HEK293 (cell line): ENCODE measurements at regions not wholly inside any gene's neighbourhood (a gene's known extent, or its start where the extent isn't known, plus 50 kb on each side); places are given as distances from the start of the nearest gene placed in this dataset.

Experiments
- BCL11A ChIP-seq: fragments of 450-650 bp; formaldehyde crosslinking; IDR thresholded peaks from 2 replicates; pipeline ENCODE4 v1.5.1; 2016; ENCODE audit warnings: low read depth, missing biosample characterization, missing genetic modification characterization
- FEZF1 ChIP-seq: fragments of 450-650 bp; formaldehyde crosslinking; IDR thresholded peaks from 2 replicates; pipeline ENCODE4 v1.5.1; 2016; ENCODE audit warnings: missing biosample characterization, missing genetic modification characterization
- PRDM10 ChIP-seq: fragments of 450-650 bp; formaldehyde crosslinking; IDR thresholded peaks from 2 replicates; pipeline ENCODE4 v1.5.1; 2016; ENCODE audit warnings: missing biosample characterization, missing genetic modification characterization
- REST ChIP-seq: fragments of 450-650 bp; formaldehyde crosslinking; IDR thresholded peaks from 2 replicates; pipeline ENCODE4 v1.5.1; 2016; ENCODE audit warnings: missing biosample characterization, missing genetic modification characterization
- SALL2 ChIP-seq: fragments of 450-650 bp; formaldehyde crosslinking; IDR thresholded peaks from 2 replicates; pipeline ENCODE4 v1.5.0; 2017; ENCODE audit warnings: missing biosample characterization, mild to moderate bottlenecking, missing genetic modification characterization, borderline replicate concordance
- ZBTB17 ChIP-seq: fragments of 450-650 bp; formaldehyde crosslinking; IDR thresholded peaks from 2 replicates; pipeline ENCODE4 v1.5.1; 2016; ENCODE audit warnings: missing biosample characterization, missing genetic modification characterization
- ZBTB8A ChIP-seq: fragments of 450-650 bp; formaldehyde crosslinking; IDR thresholded peaks from 2 replicates; pipeline ENCODE4 v1.5.1; 2016; ENCODE audit warnings: missing biosample characterization, missing genetic modification characterization
- ZNF302 ChIP-seq: fragments of 450-650 bp; formaldehyde crosslinking; IDR thresholded peaks from 2 replicates; pipeline ENCODE4 v1.5.1; 2016; ENCODE audit warnings: missing biosample characterization, missing genetic modification characterization, low read depth
- ZNF529 ChIP-seq: fragments of 450-650 bp; formaldehyde crosslinking; IDR thresholded peaks from 2 replicates; pipeline ENCODE4 v1.5.1; 2017; ENCODE audit warnings: missing genetic modification characterization, missing biosample characterization; ENCODE audit not compliant: insufficient replicate concordance
- ZSCAN4 ChIP-seq: fragments of 450-650 bp; formaldehyde crosslinking; IDR thresholded peaks from 2 replicates; pipeline ENCODE4 v1.5.1; 2017; ENCODE audit warnings: missing biosample characterization, missing genetic modification characterization
- TF ChIP-seq, protein P1 (sequence below): fragments of 450-650 bp; formaldehyde crosslinking; IDR thresholded peaks from 2 replicates; pipeline ENCODE4 v1.5.1; 2016; ENCODE audit warnings: missing biosample characterization, missing genetic modification characterization
- TF ChIP-seq, protein P2 (sequence below): sonication (generic); formaldehyde crosslinking; IDR thresholded peaks from 2 replicates; pipeline ENCODE4 v1.8.1; 2022; ENCODE audit warnings: mild to moderate bottlenecking, moderate library complexity, missing genetic modification reagents

DNA sequence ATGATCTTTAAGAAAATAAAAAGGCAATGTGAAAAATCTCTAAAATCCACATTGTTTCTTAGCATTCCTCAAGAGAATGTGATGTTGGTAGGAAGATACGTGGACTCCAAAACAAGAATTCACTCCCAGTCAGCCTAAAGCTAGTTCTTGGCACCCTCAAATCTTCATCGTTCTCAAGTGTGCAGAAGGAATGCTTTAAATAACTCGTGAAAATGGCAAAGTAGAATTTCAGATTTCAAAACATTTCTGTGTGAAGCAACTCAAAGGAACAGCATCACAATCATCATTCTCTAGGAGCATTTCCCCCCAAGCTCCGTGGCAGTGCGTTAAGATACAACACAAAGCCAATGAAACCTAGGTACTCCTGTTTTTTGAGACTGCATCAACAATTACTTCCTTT lies 185.1 kb upstream of the DMAC1 start:
- TF ChIP-seq REST (tag by site-specific recombination) (no peak), ZBTB17 (tag by site-specific recombination) (no peak), ZNF529 (tag by site-specific recombination) (no peak), SALL2 (no peak), BCL11A (tag by site-specific recombination) (no peak), ZSCAN4 (tag by site-specific recombination) (no peak), ZNF302 (tag by site-specific recombination) (no peak), PRDM10 (no peak), FEZF1 (no peak), ZBTB8A (no peak)
- TF ChIP-seq, protein P1, sequence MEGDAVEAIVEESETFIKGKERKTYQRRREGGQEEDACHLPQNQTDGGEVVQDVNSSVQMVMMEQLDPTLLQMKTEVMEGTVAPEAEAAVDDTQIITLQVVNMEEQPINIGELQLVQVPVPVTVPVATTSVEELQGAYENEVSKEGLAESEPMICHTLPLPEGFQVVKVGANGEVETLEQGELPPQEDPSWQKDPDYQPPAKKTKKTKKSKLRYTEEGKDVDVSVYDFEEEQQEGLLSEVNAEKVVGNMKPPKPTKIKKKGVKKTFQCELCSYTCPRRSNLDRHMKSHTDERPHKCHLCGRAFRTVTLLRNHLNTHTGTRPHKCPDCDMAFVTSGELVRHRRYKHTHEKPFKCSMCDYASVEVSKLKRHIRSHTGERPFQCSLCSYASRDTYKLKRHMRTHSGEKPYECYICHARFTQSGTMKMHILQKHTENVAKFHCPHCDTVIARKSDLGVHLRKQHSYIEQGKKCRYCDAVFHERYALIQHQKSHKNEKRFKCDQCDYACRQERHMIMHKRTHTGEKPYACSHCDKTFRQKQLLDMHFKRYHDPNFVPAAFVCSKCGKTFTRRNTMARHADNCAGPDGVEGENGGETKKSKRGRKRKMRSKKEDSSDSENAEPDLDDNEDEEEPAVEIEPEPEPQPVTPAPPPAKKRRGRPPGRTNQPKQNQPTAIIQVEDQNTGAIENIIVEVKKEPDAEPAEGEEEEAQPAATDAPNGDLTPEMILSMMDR (tag by site-specific recombination), result no peak
- TF ChIP-seq, protein P2, sequence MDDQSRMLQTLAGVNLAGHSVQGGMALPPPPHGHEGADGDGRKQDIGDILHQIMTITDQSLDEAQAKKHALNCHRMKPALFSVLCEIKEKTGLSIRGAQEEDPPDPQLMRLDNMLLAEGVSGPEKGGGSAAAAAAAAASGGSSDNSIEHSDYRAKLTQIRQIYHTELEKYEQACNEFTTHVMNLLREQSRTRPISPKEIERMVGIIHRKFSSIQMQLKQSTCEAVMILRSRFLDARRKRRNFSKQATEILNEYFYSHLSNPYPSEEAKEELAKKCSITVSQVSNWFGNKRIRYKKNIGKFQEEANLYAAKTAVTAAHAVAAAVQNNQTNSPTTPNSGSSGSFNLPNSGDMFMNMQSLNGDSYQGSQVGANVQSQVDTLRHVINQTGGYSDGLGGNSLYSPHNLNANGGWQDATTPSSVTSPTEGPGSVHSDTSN (CRISPR knock-in tag), result no peak
